ENCODE measurements at regions not wholly inside any gene's neighbourhood (a gene's known extent, or its start where the extent isn't known, plus 50 kb on each side); places are given as distances from the start of the nearest gene placed in this dataset.

GRCh38 chr22:34080433-34080832 is 160.2 kb upstream of the LARGE1 start:
- TF ChIP-seq, protein P1, sequence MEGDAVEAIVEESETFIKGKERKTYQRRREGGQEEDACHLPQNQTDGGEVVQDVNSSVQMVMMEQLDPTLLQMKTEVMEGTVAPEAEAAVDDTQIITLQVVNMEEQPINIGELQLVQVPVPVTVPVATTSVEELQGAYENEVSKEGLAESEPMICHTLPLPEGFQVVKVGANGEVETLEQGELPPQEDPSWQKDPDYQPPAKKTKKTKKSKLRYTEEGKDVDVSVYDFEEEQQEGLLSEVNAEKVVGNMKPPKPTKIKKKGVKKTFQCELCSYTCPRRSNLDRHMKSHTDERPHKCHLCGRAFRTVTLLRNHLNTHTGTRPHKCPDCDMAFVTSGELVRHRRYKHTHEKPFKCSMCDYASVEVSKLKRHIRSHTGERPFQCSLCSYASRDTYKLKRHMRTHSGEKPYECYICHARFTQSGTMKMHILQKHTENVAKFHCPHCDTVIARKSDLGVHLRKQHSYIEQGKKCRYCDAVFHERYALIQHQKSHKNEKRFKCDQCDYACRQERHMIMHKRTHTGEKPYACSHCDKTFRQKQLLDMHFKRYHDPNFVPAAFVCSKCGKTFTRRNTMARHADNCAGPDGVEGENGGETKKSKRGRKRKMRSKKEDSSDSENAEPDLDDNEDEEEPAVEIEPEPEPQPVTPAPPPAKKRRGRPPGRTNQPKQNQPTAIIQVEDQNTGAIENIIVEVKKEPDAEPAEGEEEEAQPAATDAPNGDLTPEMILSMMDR (IDR thresholded peaks at IDR 0.05): no peak

GRCh38 chr22:34096770-34097169 is 176.5 kb upstream of the LARGE1 start:
- TF ChIP-seq, protein P1 (IDR thresholded peaks at IDR 0.05): no peak

DNA sequence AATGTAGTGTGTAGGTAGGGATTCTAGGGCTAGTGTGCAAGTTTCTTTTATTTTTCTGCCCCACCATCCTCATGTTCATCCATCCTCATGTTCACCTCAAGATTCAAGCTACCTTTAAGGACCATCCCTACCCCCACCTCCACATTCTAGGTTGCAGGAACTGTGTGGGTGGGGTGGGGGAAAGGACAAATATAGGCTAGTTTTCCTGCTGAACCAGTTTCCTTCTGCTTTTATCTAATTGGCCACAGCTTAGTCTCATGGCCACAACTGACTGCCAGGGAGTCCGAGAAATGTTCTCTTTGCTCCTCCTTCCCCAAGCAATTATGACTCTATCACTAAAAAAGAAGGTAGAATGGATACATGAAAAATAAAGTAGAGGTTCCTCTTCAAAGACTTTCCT is 179.0 kb upstream of the LARGE1 start:
- TF ChIP-seq, protein P1 (IDR thresholded peaks at IDR 0.05): no peak

- TF ChIP-seq, protein P1 (IDR thresholded peaks at IDR 0.05): no peak
Measured at GRCh38 chr22:34102633-34103032, 182.4 kb upstream of the LARGE1 start.

DNA sequence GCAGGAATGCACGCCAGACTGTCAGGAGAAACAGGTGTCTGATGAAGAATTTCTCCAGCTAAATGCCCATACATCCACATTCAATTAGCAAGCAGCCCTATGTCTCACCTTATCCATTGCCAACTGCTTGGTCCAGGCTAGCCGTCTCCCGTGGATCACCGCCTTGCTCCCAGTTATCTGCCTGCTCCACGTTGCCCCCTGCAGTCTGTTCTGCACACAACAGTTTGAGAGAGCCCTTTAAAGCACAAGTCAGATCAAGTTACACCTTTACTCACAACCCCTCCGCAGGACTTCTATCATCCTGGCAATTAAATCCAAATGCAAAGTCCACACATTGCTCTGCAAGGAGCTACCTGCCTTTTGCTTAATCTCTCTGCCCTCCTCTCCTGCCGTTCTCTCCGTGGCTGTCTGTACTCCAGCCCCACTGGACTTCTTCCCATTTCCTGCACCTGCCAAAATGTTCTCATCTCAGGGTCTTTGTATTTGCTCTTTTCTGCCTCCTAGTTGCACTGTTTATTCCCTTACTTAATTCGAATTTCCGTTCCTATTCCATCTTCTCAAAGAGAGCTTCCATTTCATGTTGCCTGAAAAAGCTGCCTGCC is 185.3 kb upstream of the LARGE1 start:
- TF ChIP-seq, protein P1 (IDR thresholded peaks at IDR 0.05): peak; percentile 58

- TF ChIP-seq, protein P1 (IDR thresholded peaks at IDR 0.05): no peak
Measured at GRCh38 chr22:34108168-34108567, 187.9 kb upstream of the LARGE1 start.

GRCh38 chr22:34111210-34111824 is 191.0 kb upstream of the LARGE1 start:
- TF ChIP-seq, protein P1 (IDR thresholded peaks at IDR 0.05): peak; percentile 75

Data from LNCAP (cell line).